Neural cell (in vitro differentiated cells): ENCODE measurements at regions not wholly inside any gene's neighbourhood (a gene's known extent, or its start where the extent isn't known, plus 50 kb on each side); places are given as distances from the start of the nearest gene placed in this dataset.

Experiments used
- H2AFZ ChIP-seq: fragments of 200-600, 300-800 bp; sonication (generic), shearing (Covaris generic); 2 replicates; pipeline ENCODE4 v1.6.0; 2014; ENCODE audit warnings: low read depth, mild to moderate bottlenecking, antibody characterized with exemption, low read length, moderate library complexity
- H3F3A ChIP-seq: fragments of 200-600 bp; shearing (Covaris generic); 2 replicates; pipeline ENCODE4 v1.6.1; 2016; ENCODE audit warnings: mild to moderate bottlenecking, moderate library complexity, mixed read lengths, antibody characterized with exemption, low read length; ENCODE audit not compliant: insufficient read depth, poor library complexity, severe bottlenecking
- H3K27ac ChIP-seq: fragments of 200-600, 300-800 bp; sonication (generic), shearing (Covaris generic); 2 replicates; pipeline ENCODE4 v1.5.1; 2014; ENCODE audit warnings: mild to moderate bottlenecking, low read length, moderate library complexity
- H3K27me3 ChIP-seq: fragments of 300-800, 200-600 bp; sonication (generic), shearing (Covaris generic); 2 replicates; pipeline ENCODE4 v1.6.0; 2014; ENCODE audit warnings: mild to moderate bottlenecking, low read depth, low read length, moderate library complexity; ENCODE audit not compliant: insufficient read depth
- H3K36me3 ChIP-seq: fragments of 300-800, 200-600 bp; sonication (generic), shearing (Covaris generic); 2 replicates; pipeline ENCODE4 v1.5.1; 2014; ENCODE audit warnings: mild to moderate bottlenecking, antibody characterized with exemption, low read length, moderate library complexity; ENCODE audit not compliant: insufficient read depth
- H3K4me2 ChIP-seq: fragments of 300-800, 200-600 bp; sonication (generic), shearing (Covaris generic); 2 replicates; pipeline ENCODE4 v1.6.0; 2014; ENCODE audit warnings: mild to moderate bottlenecking, low read length
- H3K4me3 ChIP-seq: fragments of 300-800, 200-600 bp; sonication (generic), shearing (Covaris generic); 2 replicates; pipeline ENCODE4 v1.5.1; 2014; ENCODE audit warnings: mild to moderate bottlenecking, low read length, moderate library complexity
- H3K79me2 ChIP-seq: fragments of 200-600 bp; shearing (Covaris generic); replicated peaks from 2 replicates; pipeline ENCODE4 v1.6.0; 2014; ENCODE audit warnings: mild to moderate bottlenecking, low read length, moderate library complexity; ENCODE audit not compliant: insufficient read depth
- H3K9ac ChIP-seq: fragments of 300-800, 200-600 bp; sonication (generic), shearing (Covaris generic); 2 replicates; pipeline ENCODE4 v1.6.1; 2016; ENCODE audit warnings: mild to moderate bottlenecking, low read length, mixed read lengths
- H3K9me2 ChIP-seq: fragments of 200-600 bp; shearing (Covaris generic); 2 replicates; pipeline ENCODE4 v1.6.1; 2016; ENCODE audit warnings: mild to moderate bottlenecking, low read length, mixed read lengths; ENCODE audit not compliant: insufficient read depth
- H3K9me3 ChIP-seq: fragments of 200-600, 300-800 bp; sonication (generic), shearing (Covaris generic); 2 replicates; pipeline ENCODE4 v1.6.1; 2016; ENCODE audit warnings: mild to moderate bottlenecking, mixed run types, low read length, moderate library complexity, mixed read lengths
- H4K20me1 ChIP-seq: fragments of 200-600 bp; shearing (Covaris generic); 2 replicates; pipeline ENCODE4 v1.6.1; 2016; ENCODE audit warnings: mild to moderate bottlenecking, mixed run types; ENCODE audit not compliant: insufficient read depth
- CTCF ChIP-seq: fragments of 450-650 bp; IDR thresholded peaks from 2 replicates; pipeline ENCODE4 v1.5.1; 2014; ENCODE audit warnings: antibody characterized with exemption, mild to moderate bottlenecking, moderate library complexity; ENCODE audit not compliant: poor library complexity, severe bottlenecking
- EP300 ChIP-seq: fragments of 450-650 bp; conservative IDR thresholded peaks from 2 replicates; pipeline ENCODE4 v1.6.1; 2014; ENCODE audit warnings: antibody characterized with exemption, mild to moderate bottlenecking, moderate library complexity; ENCODE audit not compliant: poor library complexity, severe bottlenecking
- EZH2 ChIP-seq: fragments of 200-600, 300-800 bp; shearing (Covaris generic), sonication (generic); IDR thresholded peaks from 2 replicates; pipeline ENCODE4 v1.6.1; 2014; ENCODE audit warnings: antibody characterized with exemption, low read length, borderline replicate concordance, mild to moderate bottlenecking; ENCODE audit not compliant: insufficient read depth, poor library complexity, severe bottlenecking
- MXI1 ChIP-seq: fragments of 450-650 bp; conservative IDR thresholded peaks from 2 replicates; pipeline ENCODE4 v1.6.1; 2014; ENCODE audit warnings: antibody characterized with exemption, mild to moderate bottlenecking; ENCODE audit not compliant: poor library complexity, severe bottlenecking
- POLR2AphosphoS5 ChIP-seq: IDR thresholded peaks from 2 replicates; pipeline ENCODE4 v1.6.1; 2012
- RAD21 ChIP-seq: fragments of 450-650 bp; conservative IDR thresholded peaks from 2 replicates; pipeline ENCODE4 v1.6.1; 2014; ENCODE audit warnings: antibody characterized with exemption, mild to moderate bottlenecking, moderate library complexity
- REST ChIP-seq: IDR thresholded peaks from 2 replicates; pipeline ENCODE4 v1.6.1; 2012; ENCODE audit warnings: borderline replicate concordance
- SMC3 ChIP-seq: fragments of 450-650 bp; conservative IDR thresholded peaks from 2 replicates; pipeline ENCODE4 v1.6.1; 2014; ENCODE audit warnings: antibody characterized with exemption, mild to moderate bottlenecking, moderate library complexity; ENCODE audit not compliant: poor library complexity
- TAF1 ChIP-seq: IDR thresholded peaks from 2 replicates; pipeline ENCODE4 v1.6.1; 2012; ENCODE audit warnings: low read depth

DNA sequence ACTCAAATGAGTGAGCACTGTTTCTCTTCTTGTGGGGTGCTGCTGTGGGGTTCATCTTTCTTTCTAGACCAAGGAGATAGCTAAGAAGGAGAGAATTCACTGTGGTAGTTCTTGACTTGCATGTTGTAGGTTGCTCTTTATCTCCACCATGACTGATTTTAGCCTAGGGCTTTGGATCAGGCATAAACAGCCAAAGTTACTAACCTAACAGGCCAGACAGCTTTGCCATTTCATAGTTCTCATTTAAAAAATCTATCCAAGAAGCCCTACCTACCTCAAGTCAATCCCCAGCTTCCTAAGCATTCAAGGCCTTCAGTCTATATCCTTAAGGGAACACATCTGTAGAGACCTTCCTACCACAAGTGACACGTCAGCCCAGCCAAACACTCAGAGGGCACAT, 107.9 kb upstream of the CARMIL1 start:
- Histone ChIP-seq H3K4me2 (no peak overlapping the region), H3K4me3 (no peak overlapping the region), H3K9me3 (no peaks in the 10 kb centered on the region), H2AFZ (no peak overlapping the region), H3K27ac (no peak overlapping the region), H3K36me3 (no peaks in the 10 kb centered on the region), H4K20me1 (no peaks in the 10 kb centered on the region), H3K9me2 (no peaks in the 10 kb centered on the region), H3F3A (no peaks in the 10 kb centered on the region), H3K79me2 (no peaks in the 10 kb centered on the region), H3K27me3 (no peaks in the 10 kb centered on the region), H3K9ac (no peak overlapping the region)
- TF ChIP-seq EP300 (no peak), REST (no peak), SMC3 (no peak), CTCF (no peak), RAD21 (no peak), POLR2AphosphoS5 (no peak), EZH2 (no peak), MXI1 (no peak), TAF1 (no peak)

DNA sequence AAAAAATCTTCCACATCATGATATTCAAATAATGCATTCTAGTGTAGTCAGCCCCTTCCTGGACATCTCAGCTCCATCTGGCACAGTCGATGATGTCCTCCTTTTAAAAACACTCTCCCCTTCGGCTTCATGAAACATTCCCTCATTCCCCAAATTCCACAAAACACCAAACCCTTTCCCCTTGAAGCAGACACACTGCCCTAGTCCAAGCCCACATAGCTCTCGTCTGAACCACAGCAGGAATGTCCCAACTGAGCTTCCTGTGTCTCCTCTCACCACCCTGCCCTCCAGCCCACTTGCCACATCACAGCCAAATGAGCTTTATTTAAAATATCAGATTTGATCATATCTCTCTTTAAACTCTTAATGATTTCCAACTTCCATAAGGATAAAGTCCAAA, 106.4 kb upstream of the CARMIL1 start:
- Histone ChIP-seq H3K4me3 (no peak overlapping the region), H3K9me2 (no peaks in the 10 kb centered on the region), H3K79me2 (no peaks in the 10 kb centered on the region), H3K27ac (no peak overlapping the region), H3K36me3 (no peaks in the 10 kb centered on the region), H4K20me1 (no peaks in the 10 kb centered on the region), H3F3A (no peaks in the 10 kb centered on the region), H3K27me3 (no peaks in the 10 kb centered on the region), H2AFZ (no peak overlapping the region), H3K9ac (no peak overlapping the region), H3K4me2 (no peak overlapping the region), H3K9me3 (no peaks in the 10 kb centered on the region)
- TF ChIP-seq RAD21 = no peak
- no peak for TF ChIP-seq EP300
- no peak for TF ChIP-seq CTCF
- TF ChIP-seq SMC3 = no peak
- TF ChIP-seq TAF1 = no peak
- no peak for TF ChIP-seq EZH2
- no peak for TF ChIP-seq MXI1
- TF ChIP-seq REST = no peak
- TF ChIP-seq POLR2AphosphoS5 = no peak
